ENCODE measurements at regions not wholly inside any gene's neighbourhood (a gene's known extent, or its start where the extent isn't known, plus 50 kb on each side); places are given as distances from the start of the nearest gene placed in this dataset.

GRCh38 chr9:81112627-81113452 is 576.5 kb downstream of the TLE1 start (continued):
- TF ChIP-seq, protein P1, sequence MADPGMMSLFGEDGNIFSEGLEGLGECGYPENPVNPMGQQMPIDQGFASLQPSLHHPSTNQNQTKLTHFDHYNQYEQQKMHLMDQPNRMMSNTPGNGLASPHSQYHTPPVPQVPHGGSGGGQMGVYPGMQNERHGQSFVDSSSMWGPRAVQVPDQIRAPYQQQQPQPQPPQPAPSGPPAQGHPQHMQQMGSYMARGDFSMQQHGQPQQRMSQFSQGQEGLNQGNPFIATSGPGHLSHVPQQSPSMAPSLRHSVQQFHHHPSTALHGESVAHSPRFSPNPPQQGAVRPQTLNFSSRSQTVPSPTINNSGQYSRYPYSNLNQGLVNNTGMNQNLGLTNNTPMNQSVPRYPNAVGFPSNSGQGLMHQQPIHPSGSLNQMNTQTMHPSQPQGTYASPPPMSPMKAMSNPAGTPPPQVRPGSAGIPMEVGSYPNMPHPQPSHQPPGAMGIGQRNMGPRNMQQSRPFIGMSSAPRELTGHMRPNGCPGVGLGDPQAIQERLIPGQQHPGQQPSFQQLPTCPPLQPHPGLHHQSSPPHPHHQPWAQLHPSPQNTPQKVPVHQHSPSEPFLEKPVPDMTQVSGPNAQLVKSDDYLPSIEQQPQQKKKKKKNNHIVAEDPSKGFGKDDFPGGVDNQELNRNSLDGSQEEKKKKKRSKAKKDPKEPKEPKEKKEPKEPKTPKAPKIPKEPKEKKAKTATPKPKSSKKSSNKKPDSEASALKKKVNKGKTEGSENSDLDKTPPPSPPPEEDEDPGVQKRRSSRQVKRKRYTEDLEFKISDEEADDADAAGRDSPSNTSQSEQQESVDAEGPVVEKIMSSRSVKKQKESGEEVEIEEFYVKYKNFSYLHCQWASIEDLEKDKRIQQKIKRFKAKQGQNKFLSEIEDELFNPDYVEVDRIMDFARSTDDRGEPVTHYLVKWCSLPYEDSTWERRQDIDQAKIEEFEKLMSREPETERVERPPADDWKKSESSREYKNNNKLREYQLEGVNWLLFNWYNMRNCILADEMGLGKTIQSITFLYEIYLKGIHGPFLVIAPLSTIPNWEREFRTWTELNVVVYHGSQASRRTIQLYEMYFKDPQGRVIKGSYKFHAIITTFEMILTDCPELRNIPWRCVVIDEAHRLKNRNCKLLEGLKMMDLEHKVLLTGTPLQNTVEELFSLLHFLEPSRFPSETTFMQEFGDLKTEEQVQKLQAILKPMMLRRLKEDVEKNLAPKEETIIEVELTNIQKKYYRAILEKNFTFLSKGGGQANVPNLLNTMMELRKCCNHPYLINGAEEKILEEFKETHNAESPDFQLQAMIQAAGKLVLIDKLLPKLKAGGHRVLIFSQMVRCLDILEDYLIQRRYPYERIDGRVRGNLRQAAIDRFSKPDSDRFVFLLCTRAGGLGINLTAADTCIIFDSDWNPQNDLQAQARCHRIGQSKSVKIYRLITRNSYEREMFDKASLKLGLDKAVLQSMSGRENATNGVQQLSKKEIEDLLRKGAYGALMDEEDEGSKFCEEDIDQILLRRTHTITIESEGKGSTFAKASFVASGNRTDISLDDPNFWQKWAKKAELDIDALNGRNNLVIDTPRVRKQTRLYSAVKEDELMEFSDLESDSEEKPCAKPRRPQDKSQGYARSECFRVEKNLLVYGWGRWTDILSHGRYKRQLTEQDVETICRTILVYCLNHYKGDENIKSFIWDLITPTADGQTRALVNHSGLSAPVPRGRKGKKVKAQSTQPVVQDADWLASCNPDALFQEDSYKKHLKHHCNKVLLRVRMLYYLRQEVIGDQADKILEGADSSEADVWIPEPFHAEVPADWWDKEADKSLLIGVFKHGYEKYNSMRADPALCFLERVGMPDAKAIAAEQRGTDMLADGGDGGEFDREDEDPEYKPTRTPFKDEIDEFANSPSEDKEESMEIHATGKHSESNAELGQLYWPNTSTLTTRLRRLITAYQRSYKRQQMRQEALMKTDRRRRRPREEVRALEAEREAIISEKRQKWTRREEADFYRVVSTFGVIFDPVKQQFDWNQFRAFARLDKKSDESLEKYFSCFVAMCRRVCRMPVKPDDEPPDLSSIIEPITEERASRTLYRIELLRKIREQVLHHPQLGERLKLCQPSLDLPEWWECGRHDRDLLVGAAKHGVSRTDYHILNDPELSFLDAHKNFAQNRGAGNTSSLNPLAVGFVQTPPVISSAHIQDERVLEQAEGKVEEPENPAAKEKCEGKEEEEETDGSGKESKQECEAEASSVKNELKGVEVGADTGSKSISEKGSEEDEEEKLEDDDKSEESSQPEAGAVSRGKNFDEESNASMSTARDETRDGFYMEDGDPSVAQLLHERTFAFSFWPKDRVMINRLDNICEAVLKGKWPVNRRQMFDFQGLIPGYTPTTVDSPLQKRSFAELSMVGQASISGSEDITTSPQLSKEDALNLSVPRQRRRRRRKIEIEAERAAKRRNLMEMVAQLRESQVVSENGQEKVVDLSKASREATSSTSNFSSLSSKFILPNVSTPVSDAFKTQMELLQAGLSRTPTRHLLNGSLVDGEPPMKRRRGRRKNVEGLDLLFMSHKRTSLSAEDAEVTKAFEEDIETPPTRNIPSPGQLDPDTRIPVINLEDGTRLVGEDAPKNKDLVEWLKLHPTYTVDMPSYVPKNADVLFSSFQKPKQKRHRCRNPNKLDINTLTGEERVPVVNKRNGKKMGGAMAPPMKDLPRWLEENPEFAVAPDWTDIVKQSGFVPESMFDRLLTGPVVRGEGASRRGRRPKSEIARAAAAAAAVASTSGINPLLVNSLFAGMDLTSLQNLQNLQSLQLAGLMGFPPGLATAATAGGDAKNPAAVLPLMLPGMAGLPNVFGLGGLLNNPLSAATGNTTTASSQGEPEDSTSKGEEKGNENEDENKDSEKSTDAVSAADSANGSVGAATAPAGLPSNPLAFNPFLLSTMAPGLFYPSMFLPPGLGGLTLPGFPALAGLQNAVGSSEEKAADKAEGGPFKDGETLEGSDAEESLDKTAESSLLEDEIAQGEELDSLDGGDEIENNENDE (IDR thresholded peaks at IDR 0.05; ENCODE audit: insufficient replicate concordance, low read length): peak; percentile 40
- no peak for TF ChIP-seq JUN (IDR thresholded peaks at IDR 0.05; ENCODE audit: low read depth, low read length)
- TF ChIP-seq ATF2 (IDR thresholded peaks at IDR 0.05; ENCODE audit: low read length): no peak
